LHCN-M2 (cell line): ENCODE measurements at regions not wholly inside any gene's neighbourhood (a gene's known extent, or its start where the extent isn't known, plus 50 kb on each side); places are given as distances from the start of the nearest gene placed in this dataset.

ENCODE experiments used
- DNase-seq: peaks from one replicate; pipeline ENCODE4 v3.0.0-alpha.2; 2012; ENCODE audit warnings: low read depth

- no peak for DNase-seq
Measured at GRCh38 chr2:23128684-23129292, 256.2 kb upstream of the KLHL29 start.

DNA sequence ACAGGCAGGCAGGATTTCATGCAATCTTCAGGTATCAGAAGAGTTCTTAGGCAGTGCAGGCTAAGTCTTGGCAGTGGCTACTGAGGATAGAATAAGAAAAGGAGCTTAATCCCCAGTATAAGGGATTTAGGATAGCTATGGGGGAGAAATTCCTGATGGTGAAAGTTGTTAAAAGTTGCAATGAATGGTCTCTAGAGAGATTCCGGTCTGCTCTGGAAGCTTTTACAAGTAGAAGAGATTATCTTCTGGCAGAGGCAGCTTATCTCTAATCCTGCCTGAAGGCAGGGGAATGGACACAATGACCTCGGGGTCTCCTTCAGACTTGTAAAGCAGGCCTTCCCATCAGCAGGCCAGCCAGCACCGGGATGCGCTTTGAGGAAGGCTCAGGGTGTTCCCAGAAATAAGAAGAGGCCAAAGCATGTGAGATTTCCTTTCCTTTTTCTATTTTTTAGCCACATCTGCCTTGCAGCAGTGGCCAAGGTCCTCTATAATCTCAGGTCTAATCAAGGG, 253.9 kb upstream of the KLHL29 start:
- DNase-seq, result no peak

DNA sequence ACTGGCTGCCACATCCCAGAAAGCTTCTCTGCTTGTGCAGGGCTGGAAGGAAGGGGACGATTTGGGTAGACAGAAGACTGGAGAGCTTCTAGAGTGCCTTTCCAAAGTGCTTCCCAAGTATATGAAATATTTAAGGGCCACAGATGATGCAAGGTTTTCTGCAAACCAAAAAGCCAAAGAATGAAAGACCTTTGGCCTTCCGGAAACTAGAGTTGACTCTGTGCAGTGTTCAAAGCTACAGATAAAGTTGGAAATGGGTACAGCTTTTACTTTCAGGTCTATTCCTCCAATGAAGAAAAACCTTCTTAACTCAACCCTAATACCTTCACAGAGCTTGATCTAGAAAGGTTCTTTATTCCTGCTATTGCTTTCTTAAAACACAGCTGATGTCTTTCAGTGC, 253.0 kb upstream of the KLHL29 start:
- DNase-seq, result no peak

GRCh38 chr2:23132823-23133595, 252.0 kb upstream of the KLHL29 start:
- no peak for DNase-seq

- DNase-seq, result no peak
Measured at GRCh38 chr2:23134726-23135125, 250.3 kb upstream of the KLHL29 start.

DNA sequence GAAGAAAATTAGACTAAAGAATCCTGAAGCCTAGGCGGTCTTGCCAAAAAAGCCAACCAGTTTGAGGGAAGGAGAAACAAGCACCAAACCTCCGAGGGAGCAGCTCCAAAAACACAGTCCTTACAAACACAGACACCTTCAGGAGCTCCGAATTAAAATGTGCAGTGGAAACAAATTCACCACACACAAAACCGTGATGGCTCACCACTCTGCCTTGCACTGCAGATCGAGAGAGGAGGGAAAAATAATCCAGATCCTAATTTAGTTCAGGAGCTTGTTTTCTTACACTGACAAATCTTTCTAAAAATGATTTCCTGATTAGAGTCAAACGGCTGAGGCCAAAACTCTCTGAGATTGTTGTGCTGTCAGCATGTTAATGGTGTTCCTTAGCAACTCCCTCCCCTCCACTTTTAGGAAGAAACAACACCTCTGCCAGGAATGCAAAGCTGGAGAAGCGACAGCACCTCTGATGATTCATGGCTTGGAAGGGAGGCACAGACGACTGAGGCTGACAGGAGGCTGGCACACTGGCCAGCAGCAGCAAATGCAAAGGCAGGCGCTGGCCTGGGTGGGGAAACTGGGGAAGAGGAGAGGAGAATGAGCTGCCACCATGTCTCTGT, 249.4 kb upstream of the KLHL29 start:
- DNase-seq, result no peak

GRCh38 chr2:23137166-23137565, 247.8 kb upstream of the KLHL29 start:
- no peak for DNase-seq

DNA sequence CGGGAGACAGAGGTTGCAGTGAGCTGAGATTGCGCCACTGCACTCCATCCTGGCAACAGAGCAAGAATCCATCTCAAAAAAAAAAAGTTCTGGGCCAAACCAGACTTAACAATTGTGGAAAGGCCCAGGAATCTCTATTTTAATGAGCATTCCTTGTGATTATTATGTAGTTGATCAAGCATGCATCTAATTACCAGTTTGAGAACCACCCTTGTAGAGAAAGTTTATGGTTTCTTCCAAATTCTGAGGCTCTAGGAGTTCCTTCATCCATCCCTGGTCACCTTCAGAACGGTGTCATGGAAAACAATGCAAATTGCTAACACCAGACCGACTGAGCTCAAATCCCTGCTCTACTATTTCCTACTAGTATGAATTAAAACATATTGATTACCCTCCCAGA, 246.3 kb upstream of the KLHL29 start:
- no peak for DNase-seq

DNA sequence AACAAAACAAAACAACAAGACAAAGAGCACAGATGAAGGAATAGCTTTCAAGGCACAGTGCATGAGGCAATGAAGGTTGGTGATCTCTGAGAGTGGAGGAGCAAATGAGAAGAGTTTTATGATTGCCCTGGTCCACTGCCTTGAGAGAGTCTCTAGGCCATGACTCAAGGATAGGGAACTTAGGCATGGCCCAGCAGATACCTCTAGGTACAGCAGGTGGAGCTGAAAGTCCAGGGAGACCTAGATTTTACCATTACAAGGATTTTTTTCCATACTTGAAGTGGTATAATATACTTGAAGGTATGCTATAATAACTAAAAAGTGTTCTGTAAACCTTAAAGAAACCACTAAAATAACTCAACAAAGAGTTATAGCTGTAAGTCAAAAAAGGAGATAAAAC, 239.5 kb upstream of the KLHL29 start:
- DNase-seq, result no peak

- no peak for DNase-seq
Measured at GRCh38 chr2:23146011-23146410, 239.0 kb upstream of the KLHL29 start.

DNA sequence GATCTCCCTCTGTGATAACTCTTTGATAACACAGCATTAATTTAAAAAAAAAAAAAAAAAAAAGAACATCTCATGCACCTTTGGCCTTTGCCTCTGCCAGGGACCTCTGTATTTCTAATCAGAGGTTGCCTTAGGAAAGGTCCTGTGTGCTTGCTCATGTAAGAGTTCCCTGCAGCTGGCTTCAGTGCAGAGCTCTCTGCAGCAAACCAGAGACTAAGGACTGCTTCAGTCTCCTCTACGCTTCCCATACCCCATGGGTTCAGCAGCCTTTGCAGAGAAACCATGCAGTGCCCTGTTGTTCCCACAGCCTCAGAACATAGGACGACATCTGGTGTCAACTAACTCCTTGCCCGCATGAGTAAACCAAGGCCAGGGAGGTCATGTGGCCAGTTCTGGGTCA, 236.6 kb upstream of the KLHL29 start:
- DNase-seq, result no peak

GRCh38 chr2:23149777-23150176, 235.2 kb upstream of the KLHL29 start:
- DNase-seq, result no peak

DNA sequence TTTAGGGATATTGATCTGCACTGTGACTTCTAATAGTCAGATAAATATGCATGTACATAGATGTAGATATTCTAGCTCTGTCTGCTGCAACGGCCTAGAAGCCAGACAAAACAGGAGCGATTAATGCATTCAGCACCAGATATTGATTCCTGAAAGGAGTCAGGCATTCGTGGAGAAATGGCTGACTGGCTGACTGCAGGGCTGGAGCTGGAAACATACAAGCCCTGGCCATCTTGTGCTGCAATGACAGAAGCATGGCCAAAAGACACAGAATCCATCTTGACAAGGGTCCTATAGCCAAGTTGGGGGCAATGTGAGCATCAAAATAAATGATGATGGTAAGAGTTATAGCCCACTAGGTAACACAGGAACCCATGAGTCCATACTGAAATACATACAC, 231.5 kb upstream of the KLHL29 start:
- DNase-seq, result no peak

DNA sequence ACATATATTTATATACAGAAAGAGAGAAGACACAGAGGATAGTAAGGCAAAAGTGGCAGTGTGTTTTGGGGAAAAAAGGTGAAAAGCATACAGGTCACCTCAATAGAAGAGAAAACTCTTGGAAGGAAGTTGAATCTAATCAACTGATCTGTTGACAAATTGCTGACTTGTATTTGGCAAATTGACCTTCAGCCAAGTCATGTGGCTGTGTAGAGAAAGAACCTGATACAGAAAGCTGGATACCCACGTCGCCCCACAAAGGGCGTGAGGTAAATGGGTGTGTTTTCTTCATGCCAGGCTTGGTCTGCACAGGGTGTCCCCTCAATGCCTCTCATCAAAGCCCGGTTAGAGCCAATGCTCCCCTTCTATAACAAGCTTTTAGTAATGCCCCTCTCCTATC, 230.0 kb upstream of the KLHL29 start:
- DNase-seq, result no peak

- DNase-seq, result no peak
Measured at GRCh38 chr2:23157812-23158211, 227.2 kb upstream of the KLHL29 start.

DNA sequence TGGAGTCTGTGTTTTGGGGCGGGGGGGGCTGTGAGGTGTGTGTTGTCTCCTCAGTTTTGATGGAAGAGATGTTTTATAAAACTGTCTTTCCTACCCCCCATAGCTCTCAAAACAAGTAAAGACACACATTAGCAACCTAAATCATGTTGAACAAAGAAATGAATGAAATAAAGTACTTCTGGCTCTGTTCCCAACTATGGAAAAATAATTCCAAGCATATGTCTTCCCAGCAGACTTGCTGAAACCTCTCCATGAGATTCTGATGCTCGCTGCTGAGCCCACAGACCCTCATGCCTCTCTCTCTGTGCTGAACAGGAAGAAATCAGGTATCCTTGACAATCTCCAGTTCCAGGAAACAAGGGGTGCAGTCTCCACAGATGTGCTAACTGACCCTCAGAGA, 226.7 kb upstream of the KLHL29 start:
- no peak for DNase-seq

- DNase-seq, result no peak
Measured at GRCh38 chr2:23159746-23160405, 225.1 kb upstream of the KLHL29 start.

DNA sequence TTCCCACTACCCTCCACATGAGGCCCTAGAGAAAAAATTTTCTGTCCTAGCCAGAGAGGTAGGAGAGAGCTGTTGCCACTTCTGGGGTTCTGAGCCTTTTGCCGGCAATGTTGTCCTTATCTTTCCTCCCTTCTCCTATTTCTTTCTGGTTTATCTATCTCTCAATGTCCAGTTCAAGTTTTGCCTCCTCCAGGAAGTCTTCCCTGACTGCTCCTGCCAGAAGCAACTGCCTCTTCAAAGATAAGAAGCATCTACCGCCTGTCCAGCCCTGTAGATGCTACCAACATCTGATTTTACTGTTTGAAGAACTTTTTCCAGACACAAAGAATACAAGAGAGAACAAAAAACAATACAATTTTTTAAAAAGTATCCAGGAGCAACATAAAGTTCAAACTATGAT, 220.8 kb upstream of the KLHL29 start:
- DNase-seq, result no peak

DNA sequence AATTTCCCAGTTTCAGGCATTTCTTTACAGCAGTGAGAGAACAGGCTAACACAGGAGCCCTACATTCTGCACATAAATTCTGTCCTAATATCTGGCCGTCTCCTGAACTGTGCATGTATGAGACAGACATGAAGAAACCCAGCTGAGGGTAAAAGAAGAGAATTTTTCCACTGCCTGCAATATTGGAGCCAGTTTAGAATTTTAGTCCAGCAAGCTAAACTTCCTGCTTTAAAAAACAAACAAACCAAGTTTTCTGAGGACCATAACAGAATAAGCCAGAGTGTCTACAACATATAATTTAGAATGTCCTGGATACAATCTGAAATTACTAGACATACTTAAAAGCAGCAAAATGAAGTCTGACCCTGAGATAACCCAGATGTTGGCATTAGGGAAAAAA, 215.1 kb upstream of the KLHL29 start:
- no peak for DNase-seq

DNA sequence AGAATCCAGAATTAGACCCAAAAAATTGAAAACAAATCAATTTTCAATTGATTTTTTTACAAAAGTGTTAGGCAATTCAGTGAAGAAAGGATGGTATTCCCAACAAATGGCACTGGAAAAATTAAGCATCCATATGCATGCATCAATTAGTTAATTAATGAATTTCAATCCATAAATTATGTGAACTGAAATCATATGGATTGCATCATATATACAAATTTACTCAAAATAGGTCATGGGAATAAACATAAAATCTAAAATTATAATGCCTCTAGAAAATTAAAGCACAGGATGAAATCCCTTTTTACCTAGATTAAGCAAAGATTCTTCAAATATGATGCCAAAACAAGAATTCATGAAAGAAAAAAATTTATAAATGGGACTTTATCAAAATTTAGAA, 213.9 kb upstream of the KLHL29 start:
- DNase-seq, result no peak

- no peak for DNase-seq
Measured at GRCh38 chr2:23178396-23178795, 206.6 kb upstream of the KLHL29 start.

GRCh38 chr2:23183733-23184132, 201.2 kb upstream of the KLHL29 start:
- no peak for DNase-seq
